ENCODE measurements at regions not wholly inside any gene's neighbourhood (a gene's known extent, or its start where the extent isn't known, plus 50 kb on each side); places are given as distances from the start of the nearest gene placed in this dataset.

DNA sequence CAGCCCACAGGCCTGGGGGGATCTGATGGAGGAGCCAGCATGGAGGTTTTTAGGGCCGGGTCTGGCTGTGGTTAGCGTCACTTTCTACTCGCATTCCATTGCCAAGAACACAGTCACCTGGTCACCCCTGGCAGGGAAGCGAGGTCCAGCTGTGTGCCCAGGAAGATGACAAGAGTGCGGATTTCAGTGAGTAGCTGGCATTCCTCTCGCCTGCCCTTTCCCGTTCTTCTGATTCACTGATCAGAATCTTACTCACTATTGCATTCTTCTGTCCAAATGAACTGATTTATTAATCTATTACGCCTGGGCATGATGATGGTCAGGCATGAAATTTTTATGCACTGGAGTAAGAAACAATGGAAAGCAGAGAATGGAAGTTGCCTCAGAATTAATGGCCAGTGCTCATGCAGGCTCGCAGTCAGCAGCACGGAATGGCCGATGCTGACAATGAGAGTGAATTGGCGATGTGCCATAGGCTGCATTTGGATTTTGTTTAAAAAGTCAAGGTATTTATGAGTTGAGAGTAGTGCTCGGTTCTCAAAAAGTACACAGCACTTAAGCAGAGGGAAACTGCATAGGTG, 76.4 kb upstream of the MGAT5 start:
- TF ChIP-seq, protein P1, sequence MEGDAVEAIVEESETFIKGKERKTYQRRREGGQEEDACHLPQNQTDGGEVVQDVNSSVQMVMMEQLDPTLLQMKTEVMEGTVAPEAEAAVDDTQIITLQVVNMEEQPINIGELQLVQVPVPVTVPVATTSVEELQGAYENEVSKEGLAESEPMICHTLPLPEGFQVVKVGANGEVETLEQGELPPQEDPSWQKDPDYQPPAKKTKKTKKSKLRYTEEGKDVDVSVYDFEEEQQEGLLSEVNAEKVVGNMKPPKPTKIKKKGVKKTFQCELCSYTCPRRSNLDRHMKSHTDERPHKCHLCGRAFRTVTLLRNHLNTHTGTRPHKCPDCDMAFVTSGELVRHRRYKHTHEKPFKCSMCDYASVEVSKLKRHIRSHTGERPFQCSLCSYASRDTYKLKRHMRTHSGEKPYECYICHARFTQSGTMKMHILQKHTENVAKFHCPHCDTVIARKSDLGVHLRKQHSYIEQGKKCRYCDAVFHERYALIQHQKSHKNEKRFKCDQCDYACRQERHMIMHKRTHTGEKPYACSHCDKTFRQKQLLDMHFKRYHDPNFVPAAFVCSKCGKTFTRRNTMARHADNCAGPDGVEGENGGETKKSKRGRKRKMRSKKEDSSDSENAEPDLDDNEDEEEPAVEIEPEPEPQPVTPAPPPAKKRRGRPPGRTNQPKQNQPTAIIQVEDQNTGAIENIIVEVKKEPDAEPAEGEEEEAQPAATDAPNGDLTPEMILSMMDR (conservative IDR thresholded peaks at IDR 0.05; ENCODE audit: low read length), result no peak
- no peak for TF ChIP-seq EZH2phosphoT487 (IDR thresholded peaks at IDR 0.05; ENCODE audit: borderline replicate concordance, low read depth, low read length)
